HCT116 (cell line): ENCODE measurements at regions not wholly inside any gene's neighbourhood (a gene's known extent, or its start where the extent isn't known, plus 50 kb on each side); places are given as distances from the start of the nearest gene placed in this dataset.
A peak's percentile ranks its signal among the peaks of the same experiment; 100 is the strongest.

Experiments used
- ATAC-seq: fragments of 200-7000 bp; cut with Tn5 transposase; 2 replicates; pipeline ENCODE4 v1.9.1; 2020; ENCODE audit warnings: mild to moderate bottlenecking, moderate library complexity
- BruUV-seq: library from RNA; stranded (reverse); fragments of 400-500 nt; replicated peaks from 2 replicates; lab custom pipeline; 2021; lab: Mats Ljungman, UMichigan
- CTCF ChIA-PET: fragments of 300-600 bp; sonication (Branson Sonifier 250); formaldehyde crosslinking; loops from one replicate; lab custom pipeline; 2021; ENCODE audit warnings: antibody characterized with exemption; lab: Charles Lee
- POLR2A ChIA-PET: fragments of 300-600, 350-600 bp; sonication (Branson Sonifier 250); formaldehyde crosslinking; loops from one replicate; lab custom pipeline; 2021; ENCODE audit warnings: antibody characterized with exemption; lab: Charles Lee
- RAD21 ChIA-PET, 2 experiments: fragments of 300-600 bp; sonication (Branson Sonifier 250); formaldehyde crosslinking; loops; one replicate each; lab custom pipeline; 2023; ENCODE audit warnings: low total read pairs in 2 of 2; ENCODE audit not compliant: uncharacterized antibody in 2 of 2, unreplicated experiment in 2 of 2, low non-redundant PET in 1 of 2; lab: Charles Lee
- DNase-seq: peaks from one replicate; pipeline ENCODE4 v3.0.0-alpha.2; 2010; ENCODE audit warnings: low read depth, low spot score
- H2AFZ ChIP-seq: fragments of 200-600 bp; shearing (Covaris generic), sonication (generic); 2 replicates; pipeline ENCODE4 v1.6.1; 2017; ENCODE audit warnings: low read depth, mixed run types, mixed read lengths, antibody characterized with exemption, low read length; ENCODE audit not compliant: poor library complexity, severe bottlenecking
- H3K27ac ChIP-seq: 2 replicates; pipeline ENCODE4 v1.5.1; 2012; ENCODE audit warnings: low read depth, low read length
- H3K27me3 ChIP-seq: fragments of 200-600 bp; sonication (generic); 2 replicates; pipeline ENCODE4 v1.6.1; 2016; ENCODE audit warnings: mixed run types, low read length, mixed read lengths; ENCODE audit not compliant: insufficient read depth
- H3K36me3 ChIP-seq, 2 experiments: fragments of 200-500 bp in 1 of 2; fragments of 200-600 bp in 1 of 2; sonication (Bioruptor generic) in 1 of 2; sonication (generic) in 1 of 2; 2 replicates each; pipeline versions ENCODE4 v1.5.1 to v1.6.1; 2014 to 2016; ENCODE audit warnings: low read length in 2 of 2, inconsistent platforms in 1 of 2, mixed read lengths in 1 of 2, mixed run types in 1 of 2; ENCODE audit not compliant: insufficient read depth in 2 of 2, control insufficient read depth in 1 of 2
- H3K4me1 ChIP-seq, 2 experiments: fragments of 200-600 bp in 1 of 2; sonication (generic) in 1 of 2; 2 replicates each; pipeline versions ENCODE4 v1.5.1 to v1.6.1; 2012 to 2017; ENCODE audit warnings: low read length in 2 of 2, inconsistent platforms in 1 of 2, mild to moderate bottlenecking in 1 of 2, mixed read lengths in 1 of 2, mixed run types in 1 of 2, moderate library complexity in 1 of 2; ENCODE audit not compliant: insufficient read depth in 2 of 2, control insufficient read depth in 1 of 2
- H3K4me2 ChIP-seq: fragments of 200-600 bp; sonication (generic); 2 replicates; pipeline ENCODE4 v1.6.1; 2017; ENCODE audit warnings: mixed run types, low read length, mixed read lengths
- H3K4me3 ChIP-seq, 2 experiments: fragments of 200-600 bp in 1 of 2; sonication (generic) in 1 of 2; replicated peaks in 1 of 2; 2 replicates each; pipeline ENCODE4 v1.5.1; 2011 to 2016; ENCODE audit warnings: low read length in 2 of 2, control low read depth in 1 of 2, low read depth in 1 of 2, mild to moderate bottlenecking in 1 of 2, mixed read lengths in 1 of 2, mixed run types in 1 of 2
- H3K79me2 ChIP-seq: fragments of 200-600 bp; sonication (generic); 2 replicates; pipeline ENCODE4 v1.6.1; 2017; ENCODE audit warnings: mild to moderate bottlenecking, mixed run types, low read length, moderate library complexity, mixed read lengths; ENCODE audit not compliant: insufficient read depth
- H3K9ac ChIP-seq: fragments of 200-600 bp; sonication (generic); 2 replicates; pipeline ENCODE4 v1.6.1; 2016; ENCODE audit warnings: low read length, mixed read lengths
- H3K9me2 ChIP-seq: fragments of 200-600 bp; sonication (generic), shearing (Covaris generic); 2 replicates; pipeline ENCODE4 v1.6.1; 2017; ENCODE audit warnings: mixed run types, mild to moderate bottlenecking, moderate library complexity; ENCODE audit not compliant: insufficient read depth
- H3K9me3 ChIP-seq, 2 experiments: fragments of 200-500 bp in 1 of 2; fragments of 200-600 bp in 1 of 2; sonication (Bioruptor generic) in 1 of 2; sonication (generic) in 1 of 2; 2 replicates each; pipeline ENCODE4 v1.6.1; 2014 to 2017; ENCODE audit warnings: low read length in 2 of 2, mixed read lengths in 2 of 2, inconsistent platforms in 1 of 2, low read depth in 1 of 2, mild to moderate bottlenecking in 1 of 2, mixed run types in 1 of 2, moderate library complexity in 1 of 2; ENCODE audit not compliant: control insufficient read depth in 1 of 2, insufficient read depth in 1 of 2
- H4K20me1 ChIP-seq: fragments of 200-600 bp; sonication (generic), shearing (Covaris generic); 2 replicates; pipeline ENCODE4 v1.6.1; 2017; ENCODE audit warnings: mixed run types, mild to moderate bottlenecking, moderate library complexity; ENCODE audit not compliant: insufficient read depth
- EZH2 ChIP-seq: fragments of 200-600 bp; sonication (generic); IDR thresholded peaks from 2 replicates; pipeline ENCODE4 v1.6.1; 2017; ENCODE audit warnings: antibody characterized with exemption, mixed run types
- EZH2phosphoT487 ChIP-seq: fragments of 200-600 bp; IDR thresholded peaks from 2 replicates; pipeline ENCODE4 v1.6.1; 2018; ENCODE audit warnings: antibody characterized with exemption, borderline replicate concordance
- FOSL1 ChIP-seq: IDR thresholded peaks from 2 replicates; pipeline ENCODE4 v1.6.1; 2012; ENCODE audit warnings: low read depth
- JUND ChIP-seq: IDR thresholded peaks from 2 replicates; pipeline ENCODE4 v1.6.1; 2012
- SP1 ChIP-seq: IDR thresholded peaks from 2 replicates; pipeline ENCODE4 v1.6.1; 2012; ENCODE audit warnings: low read depth
- YY1 ChIP-seq: IDR thresholded peaks from 2 replicates; pipeline ENCODE4 v1.6.1; 2011; ENCODE audit warnings: low read length, low read depth, moderate library complexity, mild to moderate bottlenecking; ENCODE audit not compliant: insufficient replicate concordance; ENCODE audit errors: extremely low read depth
- ZBTB33 ChIP-seq: IDR thresholded peaks from 2 replicates; pipeline ENCODE4 v1.6.1; 2011; ENCODE audit warnings: mild to moderate bottlenecking, low read length, moderate library complexity; ENCODE audit not compliant: insufficient replicate concordance; ENCODE audit errors: extremely low read depth
- ZFX ChIP-seq: fragments of 450-650 bp; IDR thresholded peaks from 2 replicates; pipeline ENCODE4 v1.6.1; 2017
- ZNF274 ChIP-seq: fragments of 200-500 bp; sonication (Bioruptor generic); IDR thresholded peaks from 2 replicates; pipeline ENCODE4 v1.6.1; 2014; ENCODE audit warnings: mild to moderate bottlenecking, low read depth, low read length, inconsistent platforms
- intact Hi-C: fragments of 100-400 bp; cut with micrococcal nuclease; formaldehyde crosslinking; loops from 2 replicates; pipeline ENCODE4 v1.10.0; 2022
- TF ChIP-seq, protein P1 (sequence below), 3 experiments: fragments of 200-600 bp in 1 of 3; sonication (generic) in 1 of 3; IDR thresholded peaks in 2 of 3; conservative IDR thresholded peaks in 1 of 3; 2 replicates each; pipeline ENCODE4 v1.5.1; 2012 to 2017; ENCODE audit warnings: low read depth in 2 of 3, low read length in 2 of 3, antibody characterized with exemption in 1 of 3, borderline replicate concordance in 1 of 3, control low read depth in 1 of 3, mild to moderate bottlenecking in 1 of 3, mixed read lengths in 1 of 3, mixed run types in 1 of 3, moderate library complexity in 1 of 3; ENCODE audit not compliant: insufficient read depth in 1 of 3

DNA sequence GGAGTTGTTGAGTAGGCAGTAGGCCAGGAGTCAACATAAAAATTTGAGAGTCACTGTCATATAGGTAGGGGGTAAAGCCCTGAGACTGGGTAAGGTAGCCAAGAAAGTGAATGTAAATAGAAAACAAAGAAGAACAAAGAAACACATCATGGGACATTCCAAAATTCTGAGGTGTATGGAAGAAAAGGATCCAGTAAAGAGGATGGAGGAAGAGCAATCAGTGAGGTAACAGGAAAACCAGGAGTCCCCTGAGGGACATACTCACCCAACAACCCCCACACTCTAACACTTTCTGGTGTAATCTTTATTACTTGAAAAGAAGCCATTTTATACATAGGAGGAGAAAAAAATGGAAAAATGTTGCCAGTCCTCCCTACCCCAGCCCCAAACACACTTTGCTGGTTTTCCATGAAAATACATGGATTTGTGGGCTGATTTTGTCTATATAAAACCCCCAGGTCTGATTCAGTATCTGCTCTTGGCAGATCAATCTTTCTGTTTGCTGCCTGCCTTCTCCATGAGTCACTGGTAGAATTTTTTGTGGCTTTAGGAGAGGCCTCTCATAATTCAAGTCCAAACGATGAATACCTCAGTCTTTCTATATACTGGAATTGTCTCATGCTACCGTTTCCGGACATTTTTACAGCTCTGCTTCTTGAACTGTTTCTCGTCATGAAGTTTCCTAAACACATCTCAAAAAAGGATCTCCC, 271.4 kb upstream of the MAN1A1 start:
- no peak overlapping the region for H3K27ac ChIP-seq
- intact Hi-C loops: no loop called here
- BruUV-seq: no TSS peak

DNA sequence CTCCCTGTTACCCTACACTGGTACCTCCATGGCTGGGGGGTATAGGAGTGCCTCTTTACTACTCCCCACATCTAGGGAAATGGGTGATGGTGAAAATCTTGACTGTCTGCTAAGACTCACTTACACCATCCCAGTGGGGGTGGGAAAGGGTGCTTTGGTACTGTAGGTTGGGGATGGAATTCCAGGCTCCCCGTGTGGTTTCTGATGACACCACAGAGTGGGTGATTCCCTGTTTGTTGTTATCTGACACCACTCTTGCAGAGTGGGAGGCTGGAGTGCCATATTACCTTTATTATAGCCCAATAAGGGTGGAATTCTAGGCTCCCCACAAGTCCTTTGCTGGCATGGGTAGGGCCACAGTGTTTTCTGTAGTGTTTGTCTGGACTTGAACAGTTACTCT, 264.6 kb upstream of the MAN1A1 start:
- H3K4me2 ChIP-seq: no peak overlapping the region
- CTCF ChIA-PET: no interaction called here
- intact Hi-C loops: no loop called here

More for the DNA sequence above, 271.4 kb upstream of the MAN1A1 start:
- RAD21 ChIA-PET: no interaction called here
- no peaks in the 10 kb centered on the region for H3K79me2 ChIP-seq
- H3K9me2 ChIP-seq: no peaks in the 10 kb centered on the region
- H3K27me3 ChIP-seq: no peaks in the 10 kb centered on the region
- H3K9ac ChIP-seq: no peak overlapping the region
- CTCF ChIA-PET: no interaction called here
- no peaks in the 10 kb centered on the region for H3K9me3 ChIP-seq
- DNase-seq (peak; percentile 37), ATAC-seq (peak; percentile 82)
- TF ChIP-seq SP1 (0 out of 2 replicates have a peak, but pooled peaks have one; percentile 26), EZH2phosphoT487 (no peak), FOSL1 (peak; percentile 54), JUND (0 out of 2 replicates have a peak, but pooled peaks have one; percentile 25)
- TF ChIP-seq, all 23 proteins: peak for 3
- H3K4me3 ChIP-seq: no peak overlapping the region
- no peaks in the 10 kb centered on the region for H3K36me3 ChIP-seq
- POLR2A ChIA-PET: no interaction called here
- peak overlapping the region; percentile 54 for H3K4me2 ChIP-seq
- peaks cover 7 to 14% of the 10 kb centered on the region in 2 experiments for H3K4me1 ChIP-seq
- H4K20me1 ChIP-seq: no peaks in the 10 kb centered on the region
- H2AFZ ChIP-seq: peak overlapping the region; percentile 74

More for the DNA sequence above, 264.6 kb upstream of the MAN1A1 start:
- no peak overlapping the region for H2AFZ ChIP-seq
- H3K79me2 ChIP-seq: no peaks in the 10 kb centered on the region
- DNase-seq (no peak), ATAC-seq (no peak)
- H3K9me3 ChIP-seq: no peaks in the 10 kb centered on the region
- H3K4me3 ChIP-seq: no peak overlapping the region
- H3K9me2 ChIP-seq: no peaks in the 10 kb centered on the region
- ChIA-PET POLR2A (no interaction called here), RAD21 (no interaction called here)
- BruUV-seq: no TSS peak
- no peaks in the 10 kb centered on the region for H3K27me3 ChIP-seq
- no peak for TF ChIP-seq ZFX
- no peak for TF ChIP-seq ZBTB33
- no peak for TF ChIP-seq FOSL1
- no peak for TF ChIP-seq EZH2
- TF ChIP-seq, protein P1, sequence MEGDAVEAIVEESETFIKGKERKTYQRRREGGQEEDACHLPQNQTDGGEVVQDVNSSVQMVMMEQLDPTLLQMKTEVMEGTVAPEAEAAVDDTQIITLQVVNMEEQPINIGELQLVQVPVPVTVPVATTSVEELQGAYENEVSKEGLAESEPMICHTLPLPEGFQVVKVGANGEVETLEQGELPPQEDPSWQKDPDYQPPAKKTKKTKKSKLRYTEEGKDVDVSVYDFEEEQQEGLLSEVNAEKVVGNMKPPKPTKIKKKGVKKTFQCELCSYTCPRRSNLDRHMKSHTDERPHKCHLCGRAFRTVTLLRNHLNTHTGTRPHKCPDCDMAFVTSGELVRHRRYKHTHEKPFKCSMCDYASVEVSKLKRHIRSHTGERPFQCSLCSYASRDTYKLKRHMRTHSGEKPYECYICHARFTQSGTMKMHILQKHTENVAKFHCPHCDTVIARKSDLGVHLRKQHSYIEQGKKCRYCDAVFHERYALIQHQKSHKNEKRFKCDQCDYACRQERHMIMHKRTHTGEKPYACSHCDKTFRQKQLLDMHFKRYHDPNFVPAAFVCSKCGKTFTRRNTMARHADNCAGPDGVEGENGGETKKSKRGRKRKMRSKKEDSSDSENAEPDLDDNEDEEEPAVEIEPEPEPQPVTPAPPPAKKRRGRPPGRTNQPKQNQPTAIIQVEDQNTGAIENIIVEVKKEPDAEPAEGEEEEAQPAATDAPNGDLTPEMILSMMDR (IDR thresholded peaks at IDR 0.05 in 2 of 3, conservative IDR thresholded peaks at IDR 0.05 in 1 of 3; ENCODE audit: borderline replicate concordance in 1 of 3, insufficient read depth in 1 of 3, low read depth in 2 of 3, low read length in 2 of 3): no peak
- no peak for TF ChIP-seq ZNF274
- no peak for TF ChIP-seq YY1
- no peak overlapping the region for H3K27ac ChIP-seq
- no peaks in the 10 kb centered on the region for H4K20me1 ChIP-seq
- no peaks in the 10 kb centered on the region for H3K36me3 ChIP-seq
- H3K9ac ChIP-seq: no peak overlapping the region
- no peaks in the 10 kb centered on the region for H3K4me1 ChIP-seq
